ENCODE measurements at regions not wholly inside any gene's neighbourhood (a gene's known extent, or its start where the extent isn't known, plus 50 kb on each side); places are given as distances from the start of the nearest gene placed in this dataset.

GRCh38 chr13:63048653-63049052, 1633.0 kb upstream of the PCDH20 start:
- no peaks in the 10 kb centered on the region for H3K27me3 ChIP-seq (ENCODE audit: control insufficient read depth, insufficient read depth, low read length)
- FAIRE-seq (no peak), DNase-seq (ENCODE audit: low read depth) (no peak)
- no peak overlapping the region for H3K4me3 ChIP-seq (ENCODE audit: low read depth, low read length)
- no peak for TF ChIP-seq CTCF (IDR thresholded peaks at IDR 0.05; ENCODE audit: insufficient read depth, low read length, severe bottlenecking)
- no peaks in the 10 kb centered on the region for H3K36me3 ChIP-seq (ENCODE audit: control insufficient read depth, insufficient read depth, low read length)

GRCh38 chr13:63044589-63045313, 1629.1 kb upstream of the PCDH20 start:
- no peak for FAIRE-seq
- DNase-seq (ENCODE audit: low read depth), result no peak

GRCh38 chr13:63042686-63043085, 1627.0 kb upstream of the PCDH20 start:
- FAIRE-seq (no peak), DNase-seq (ENCODE audit: low read depth) (no peak)
- TF ChIP-seq CTCF (IDR thresholded peaks at IDR 0.05; ENCODE audit: insufficient read depth, low read length, severe bottlenecking), result no peak
- Histone ChIP-seq H3K4me3 (ENCODE audit: low read depth, low read length) (no peak overlapping the region), H3K27me3 (ENCODE audit: control insufficient read depth, insufficient read depth, low read length) (no peaks in the 10 kb centered on the region), H3K36me3 (ENCODE audit: control insufficient read depth, insufficient read depth, low read length) (no peaks in the 10 kb centered on the region)

More at GRCh38 chr13:63044589-63045313, 1629.1 kb upstream of the PCDH20 start:
- no peak overlapping the region for H3K4me3 ChIP-seq (ENCODE audit: low read depth, low read length)
- no peaks in the 10 kb centered on the region for H3K36me3 ChIP-seq (ENCODE audit: control insufficient read depth, insufficient read depth, low read length)
- TF ChIP-seq CTCF (IDR thresholded peaks at IDR 0.05; ENCODE audit: insufficient read depth, low read length, severe bottlenecking), result no peak
- no peaks in the 10 kb centered on the region for H3K27me3 ChIP-seq (ENCODE audit: control insufficient read depth, insufficient read depth, low read length)

- no peaks in the 10 kb centered on the region for H3K27me3 ChIP-seq (ENCODE audit: control insufficient read depth, insufficient read depth, low read length)
- DNase-seq (ENCODE audit: low read depth) (peak; percentile 13), FAIRE-seq (no peak)
- no peak for TF ChIP-seq CTCF (IDR thresholded peaks at IDR 0.05; ENCODE audit: insufficient read depth, low read length, severe bottlenecking)
- H3K36me3 ChIP-seq (ENCODE audit: control insufficient read depth, insufficient read depth, low read length), result no peaks in the 10 kb centered on the region
- H3K4me3 ChIP-seq (ENCODE audit: low read depth, low read length), result no peak overlapping the region
Observed at GRCh38 chr13:63041640-63042414, 1626.2 kb upstream of the PCDH20 start.

- no peak for FAIRE-seq
- Histone ChIP-seq H3K4me3 (ENCODE audit: low read depth, low read length) (no peak overlapping the region), H3K36me3 (ENCODE audit: control insufficient read depth, insufficient read depth, low read length) (no peaks in the 10 kb centered on the region), H3K27me3 (ENCODE audit: control insufficient read depth, insufficient read depth, low read length) (no peaks in the 10 kb centered on the region)
- no peak for DNase-seq (ENCODE audit: low read depth)
- no peak for TF ChIP-seq CTCF (IDR thresholded peaks at IDR 0.05; ENCODE audit: insufficient read depth, low read length, severe bottlenecking)
Observed at GRCh38 chr13:63026285-63026797, 1610.7 kb upstream of the PCDH20 start.
